NCI-H2171 (cell line): ENCODE measurements at regions not wholly inside any gene's neighbourhood (a gene's known extent, or its start where the extent isn't known, plus 50 kb on each side); places are given as distances from the start of the nearest gene placed in this dataset.
"Not testable (repeated sequence)": the region's sequence is repeated elsewhere in the genome, so short reads cannot be mapped to it uniquely, and the experiment has no call there.

Source experiments
- DNase-seq: peaks from one replicate; lab custom pipeline; 2025; lab: John Stamatoyannopoulos, UW

- DNase-seq = no peak
These were observed 241.1 kb upstream of the FBXO33 start for GRCh38 chr14:39673270-39673711.

DNA sequence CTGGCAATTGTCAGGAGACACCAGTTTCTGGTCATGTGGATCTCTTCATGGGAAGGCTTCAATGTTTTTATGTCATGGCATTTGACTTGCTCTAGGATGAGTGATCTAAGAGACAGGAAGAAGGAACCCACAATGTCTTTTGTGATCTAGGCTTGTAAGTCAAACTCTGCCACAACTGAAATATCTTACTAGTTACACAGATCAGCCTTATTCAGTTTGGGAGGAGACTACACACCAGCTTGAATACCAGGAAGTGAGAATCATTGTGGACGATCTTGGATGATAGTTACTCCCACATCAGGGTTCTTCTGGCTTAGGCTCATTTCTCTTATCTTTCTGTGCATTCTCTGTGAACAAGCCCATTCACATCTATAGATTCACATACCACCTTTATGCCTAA is 236.2 kb upstream of the FBXO33 start:
- DNase-seq = no peak

GRCh38 chr14:39666386-39666785 is 234.2 kb upstream of the FBXO33 start:
- no peak for DNase-seq

DNA sequence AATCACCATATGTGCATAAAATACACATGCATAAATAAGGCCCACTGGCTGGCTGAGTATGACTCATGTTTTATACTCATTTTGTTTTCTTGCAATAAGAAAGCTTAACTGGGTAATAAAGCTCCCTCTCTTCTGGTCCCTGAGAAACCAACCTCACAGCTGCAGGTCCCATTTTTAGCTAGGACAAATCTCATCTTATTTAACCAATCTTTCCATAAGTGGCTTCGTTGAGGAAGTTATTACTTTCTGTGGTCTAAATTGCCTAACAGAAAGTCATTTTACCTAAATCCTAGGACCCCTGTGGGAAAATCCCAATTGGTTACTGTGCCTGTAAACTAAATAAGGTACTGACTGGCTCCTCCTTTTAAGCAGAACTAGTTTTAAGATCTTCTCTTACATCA is 232.8 kb upstream of the FBXO33 start:
- no peak for DNase-seq

GRCh38 chr14:39664646-39665045 is 232.4 kb upstream of the FBXO33 start:
- DNase-seq = no peak

GRCh38 chr14:39641224-39641623 is 209.0 kb upstream of the FBXO33 start:
- no peak for DNase-seq

GRCh38 chr14:39639009-39639408 is 206.8 kb upstream of the FBXO33 start:
- not testable (repeated sequence) for DNase-seq

DNA sequence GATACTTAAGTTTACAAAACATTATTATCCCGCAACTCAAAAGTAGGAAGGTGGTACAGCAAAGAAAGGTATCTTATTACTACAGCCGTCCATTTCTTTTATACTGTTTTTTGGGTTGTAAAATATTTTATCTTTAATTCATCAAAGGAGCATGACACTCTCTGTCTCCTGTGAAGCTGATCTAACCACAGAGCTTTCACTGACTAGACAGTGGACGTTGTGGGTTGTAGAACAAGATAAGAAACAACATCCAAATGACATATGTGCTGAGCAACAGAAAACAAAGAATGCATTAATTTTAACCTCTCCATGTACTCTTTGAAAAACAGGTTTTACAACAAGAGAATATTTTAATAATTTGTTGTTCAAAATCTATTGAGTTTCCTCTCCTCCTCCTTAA is 195.9 kb upstream of the FBXO33 start:
- no peak for DNase-seq

DNA sequence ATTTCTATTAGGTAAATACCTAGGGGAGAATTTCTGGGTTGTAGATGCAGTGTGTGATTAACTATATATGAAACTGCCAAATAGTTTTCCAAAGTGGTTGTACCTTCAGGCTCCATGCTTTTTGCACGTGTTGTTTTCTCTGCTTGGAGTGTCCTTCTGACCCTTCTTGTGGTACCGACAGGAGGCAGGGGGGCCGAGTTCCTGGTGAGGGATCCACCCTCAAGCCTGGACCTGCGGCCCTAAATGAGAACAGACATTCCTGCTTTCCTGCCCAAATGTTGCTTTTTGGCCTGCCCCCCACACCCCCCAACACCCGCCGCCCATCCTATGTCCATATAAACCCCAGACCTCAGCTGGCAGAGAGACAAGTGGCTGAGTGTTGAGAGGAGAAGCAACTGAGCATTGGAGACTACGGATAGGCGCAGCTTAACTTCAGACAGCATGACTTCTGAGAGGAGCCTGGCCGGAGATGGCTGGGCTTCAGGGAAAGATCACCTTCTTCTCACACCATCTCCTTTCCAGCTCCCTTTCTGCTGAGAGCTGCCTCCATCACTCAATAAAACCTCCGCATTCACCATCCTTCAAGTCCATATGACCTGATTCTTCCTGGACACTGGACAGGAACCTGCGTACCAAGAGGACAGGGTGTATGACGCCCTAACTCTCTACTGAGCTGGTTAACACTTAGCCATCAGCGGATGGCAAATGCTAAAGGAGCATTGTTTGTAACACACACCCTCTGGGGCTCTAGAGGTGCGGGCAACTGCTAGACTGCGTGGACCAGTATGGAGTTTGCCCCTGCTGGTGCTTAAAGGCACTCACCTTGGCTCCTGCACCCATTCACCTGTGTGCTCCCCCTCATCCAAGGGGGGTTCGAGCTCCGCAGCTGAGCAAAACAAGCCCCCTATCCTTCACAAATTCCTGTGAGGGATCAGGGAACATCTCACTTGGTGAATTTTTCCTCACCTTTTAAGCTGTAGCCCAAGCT is 194.7 kb upstream of the FBXO33 start:
- no peak for DNase-seq

- no peak for DNase-seq
These were observed 189.4 kb upstream of the FBXO33 start for GRCh38 chr14:39621678-39622077.

DNA sequence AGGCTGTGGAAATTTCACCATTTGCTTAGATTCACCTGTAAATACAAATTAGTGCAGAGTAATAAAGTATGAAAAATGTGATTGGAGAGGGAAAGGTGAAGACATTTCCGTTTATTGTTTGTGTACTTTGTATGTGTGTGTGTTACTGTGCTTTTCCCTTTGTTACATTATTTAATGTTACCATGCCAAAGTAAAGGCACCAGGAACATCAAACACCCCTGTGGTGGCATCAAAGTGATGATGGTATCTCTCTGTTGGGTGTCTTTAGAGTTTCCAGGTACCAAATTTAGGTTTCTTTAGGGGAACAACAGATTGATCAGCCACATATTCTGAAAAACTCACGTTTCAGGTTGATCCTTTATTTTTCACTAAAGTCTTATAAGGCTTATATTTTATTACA is 189.0 kb upstream of the FBXO33 start:
- no peak for DNase-seq

- DNase-seq = no peak
These were observed 185.3 kb upstream of the FBXO33 start for GRCh38 chr14:39617537-39617936.

DNA sequence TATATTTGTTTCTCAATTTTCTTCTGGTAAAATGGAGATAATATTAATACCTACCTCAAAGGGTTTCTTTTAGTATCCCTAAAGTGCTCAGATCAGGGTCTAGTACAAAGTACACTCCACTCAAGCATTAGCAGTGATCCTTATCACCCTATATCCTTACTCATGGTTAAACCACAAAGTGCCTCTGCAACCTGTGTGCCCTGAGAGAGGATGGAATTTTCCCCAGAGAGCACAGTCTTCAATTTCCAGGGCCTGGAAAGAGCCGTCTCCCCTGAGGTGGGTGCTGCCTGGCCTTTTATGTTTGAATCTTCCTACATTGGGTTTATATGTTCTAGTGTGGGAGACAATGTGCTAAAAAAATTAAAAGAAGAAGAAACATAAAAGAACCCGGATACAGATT is 183.1 kb upstream of the FBXO33 start:
- DNase-seq = no peak

DNA sequence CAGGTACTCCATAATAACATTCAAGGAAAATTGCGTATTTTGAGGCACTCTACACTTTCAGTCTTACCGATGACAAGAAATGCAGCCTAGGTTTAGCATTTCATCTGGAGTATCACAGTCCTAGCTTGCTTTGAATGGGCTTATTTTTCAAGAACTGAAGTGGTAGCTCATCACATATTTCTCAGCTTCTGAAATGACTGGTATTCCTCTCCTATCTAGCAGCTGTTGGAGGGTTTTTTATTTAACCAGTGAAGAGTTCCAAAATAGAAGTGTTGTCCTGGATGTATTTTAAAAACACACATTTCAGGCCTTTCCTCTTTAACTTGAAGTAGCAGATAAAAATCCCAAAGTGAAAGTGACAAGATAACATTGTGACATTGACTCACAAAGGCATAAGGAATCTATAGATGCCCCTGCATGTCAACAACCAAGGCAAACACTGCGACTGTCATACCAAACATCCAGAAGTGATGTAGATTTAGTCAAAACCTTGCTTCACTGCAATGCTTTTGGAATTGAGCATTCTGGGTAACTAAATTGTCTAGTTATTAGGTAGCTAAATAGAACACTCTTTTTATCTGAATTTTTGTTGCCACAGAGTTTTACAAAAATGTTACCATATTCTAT is 182.2 kb upstream of the FBXO33 start:
- DNase-seq = no peak

- no peak for DNase-seq
These were observed 176.9 kb upstream of the FBXO33 start for GRCh38 chr14:39609119-39609518.

GRCh38 chr14:39607978-39608377 is 175.7 kb upstream of the FBXO33 start:
- DNase-seq = no peak

DNA sequence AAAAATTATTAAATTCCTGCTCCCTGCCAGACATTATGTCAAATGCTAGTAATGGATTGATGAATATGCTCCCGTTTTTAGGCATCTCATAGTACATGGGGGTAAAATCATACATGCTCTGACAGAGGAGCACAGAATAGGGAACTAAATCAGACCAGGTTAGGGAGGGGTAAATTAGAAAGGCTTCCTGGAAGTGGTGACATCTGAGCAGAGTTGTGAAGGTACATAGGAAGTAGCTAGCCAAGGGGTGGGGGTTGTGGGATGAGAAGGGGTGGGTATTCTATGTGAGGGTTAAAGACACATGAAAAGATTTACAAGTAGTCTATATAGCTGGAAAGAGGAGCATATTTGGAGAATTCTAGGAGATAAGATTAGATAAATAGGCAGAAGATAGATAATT is 171.7 kb upstream of the FBXO33 start:
- no peak for DNase-seq

DNA sequence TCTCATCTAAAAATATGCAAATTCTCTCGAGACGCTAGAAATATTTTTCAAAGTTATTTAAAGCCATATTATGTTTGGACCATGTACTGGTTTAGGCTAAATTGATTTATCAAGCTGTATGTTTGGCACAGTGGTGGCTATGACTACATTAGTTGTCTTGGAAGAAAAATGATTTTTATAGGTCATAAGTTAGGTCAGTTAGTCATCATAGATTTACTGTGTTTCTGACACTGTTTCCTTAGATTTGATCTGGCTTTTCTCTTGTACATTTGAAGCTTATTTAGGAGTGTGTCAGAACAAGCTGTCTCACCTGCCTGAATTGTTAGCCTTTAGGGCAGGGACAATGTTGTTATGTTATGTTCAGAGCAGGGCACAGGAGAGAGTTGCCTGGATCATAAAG is 161.1 kb upstream of the FBXO33 start:
- DNase-seq = no peak

GRCh38 chr14:39592116-39592789 is 160.0 kb upstream of the FBXO33 start:
- DNase-seq = no peak

DNA sequence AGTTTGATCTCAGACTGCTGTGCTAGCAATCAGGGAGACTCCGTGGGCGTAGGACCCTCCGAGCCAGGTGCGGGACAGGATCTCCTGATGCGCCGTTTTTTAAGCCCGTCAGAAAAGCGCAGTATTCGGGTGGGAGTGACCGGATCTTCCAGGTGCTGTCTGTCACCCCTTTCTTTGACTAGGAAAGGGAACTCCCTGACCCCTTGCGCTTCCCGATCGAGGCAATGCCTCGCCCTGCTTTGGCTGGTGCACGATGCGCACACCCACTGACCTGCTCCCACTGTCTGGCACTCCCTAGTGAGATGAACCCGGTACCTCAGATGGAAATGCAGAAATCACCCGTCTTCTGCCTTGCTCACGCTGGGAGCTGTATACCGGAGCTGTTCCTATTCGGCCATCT is 157.6 kb upstream of the FBXO33 start:
- DNase-seq = not testable (repeated sequence)

- no peak for DNase-seq
These were observed 149.9 kb upstream of the FBXO33 start for GRCh38 chr14:39582028-39582654.

- DNase-seq = no peak
These were observed 149.2 kb upstream of the FBXO33 start for GRCh38 chr14:39581474-39581873.
